GM21390 (cell line): ENCODE measurements at regions not wholly inside any gene's neighbourhood (a gene's known extent, or its start where the extent isn't known, plus 50 kb on each side); places are given as distances from the start of the nearest gene placed in this dataset.

Experiments used
- ATAC-seq: cut with Tn5 transposase; IDR thresholded peaks from one replicate; pipeline ENCODE4 v1.9.1; 2021; ENCODE audit not compliant: unreplicated experiment

DNA sequence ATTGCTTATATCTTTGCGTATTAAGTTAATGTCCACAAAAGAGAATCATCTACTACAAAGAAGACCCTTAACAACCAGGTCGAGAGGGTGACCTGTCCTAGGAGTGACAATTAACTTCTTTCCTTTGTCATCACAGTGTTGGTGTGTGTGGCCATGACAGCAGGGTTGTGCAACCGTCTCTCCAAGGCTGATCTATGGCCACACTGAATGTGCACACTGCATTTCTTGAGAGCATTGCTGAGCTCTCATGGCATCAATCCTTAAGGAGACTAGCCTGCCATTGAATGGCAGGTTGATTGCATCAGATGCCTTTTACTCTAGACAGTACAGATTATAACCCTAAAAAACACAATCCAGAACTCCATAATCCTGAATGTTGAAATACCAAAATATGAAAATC is 86.5 kb upstream of the OLFM3 start:
- ATAC-seq: no peak

DNA sequence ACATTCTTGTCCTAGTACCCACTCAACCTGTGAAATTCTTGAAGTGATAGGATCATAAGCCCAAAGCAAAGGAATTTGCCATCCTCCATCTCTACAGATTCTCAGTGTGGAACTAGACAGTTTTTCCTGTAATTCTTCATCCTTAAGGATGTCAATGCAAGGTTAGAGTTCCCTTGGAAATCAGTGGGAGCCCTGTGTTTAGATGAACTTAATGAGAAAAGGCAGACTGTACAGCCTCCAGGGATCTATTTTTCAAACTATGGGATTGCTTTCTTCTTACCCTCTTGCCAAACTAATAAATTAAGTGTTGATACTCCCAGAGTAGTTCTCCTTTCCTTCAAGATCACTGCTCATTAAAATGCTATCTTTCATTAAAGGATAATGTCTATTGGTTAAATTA is 78.1 kb upstream of the OLFM3 start:
- no peak for ATAC-seq

DNA sequence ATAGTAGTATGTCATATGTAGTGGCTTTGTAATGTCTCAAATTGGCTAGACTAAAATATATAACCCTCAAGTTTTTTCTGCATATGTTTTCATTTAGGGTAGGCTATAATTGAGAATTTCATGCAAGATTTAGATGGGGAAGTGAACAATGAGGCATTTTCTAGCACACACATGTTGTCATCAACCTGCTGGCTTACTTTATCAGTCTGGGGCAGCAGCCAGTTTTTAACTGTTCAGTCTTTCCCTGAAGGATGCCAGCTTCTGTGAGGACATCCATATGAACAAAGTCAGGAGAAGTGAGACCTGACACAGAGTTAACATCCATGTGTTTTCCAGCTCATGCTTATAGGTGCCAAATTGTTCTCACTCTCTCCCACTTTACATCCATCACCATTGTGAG is 74.7 kb upstream of the OLFM3 start:
- no peak for ATAC-seq

DNA sequence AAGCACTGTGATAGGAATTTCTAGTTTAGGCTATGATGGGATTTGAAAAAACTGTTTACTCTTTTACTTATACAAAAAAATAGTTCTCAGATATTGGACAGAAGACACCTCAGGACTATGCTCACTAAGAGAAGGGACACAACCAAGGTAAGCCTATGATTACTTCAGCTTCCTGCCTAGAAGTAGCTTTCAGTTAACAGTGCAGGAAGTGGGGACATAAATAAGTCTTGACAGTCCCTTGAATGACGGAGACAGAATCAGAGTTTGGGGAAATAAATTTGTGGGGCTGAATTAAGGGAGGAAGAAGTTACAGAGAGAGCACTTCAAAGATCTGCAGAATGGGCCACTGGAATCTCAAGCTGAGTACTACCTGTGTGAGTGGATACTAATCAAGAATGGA is 53.8 kb upstream of the OLFM3 start:
- no peak for ATAC-seq

DNA sequence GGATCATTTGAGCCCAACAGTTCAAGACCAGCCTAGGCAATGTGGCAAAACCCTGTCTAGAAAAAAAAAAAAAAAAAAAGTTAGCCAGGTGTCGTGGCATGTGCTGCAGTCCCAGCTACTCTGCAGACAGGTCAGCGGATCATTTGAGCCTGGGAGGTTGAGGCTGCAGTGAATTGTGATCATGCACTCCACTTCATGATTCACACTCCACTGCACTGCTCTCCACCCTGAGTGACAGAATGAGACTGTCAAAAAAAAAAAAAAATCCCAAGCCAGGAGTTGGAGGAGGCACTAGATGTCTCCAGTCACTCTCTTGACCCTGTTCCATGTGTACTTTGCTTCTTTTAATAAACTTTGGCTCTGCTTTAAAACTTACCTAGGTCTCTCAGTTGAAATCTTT is 51.0 kb upstream of the OLFM3 start:
- no peak for ATAC-seq
